ENCODE measurements at regions not wholly inside any gene's neighbourhood (a gene's known extent, or its start where the extent isn't known, plus 50 kb on each side); places are given as distances from the start of the nearest gene placed in this dataset.
"Not testable (repeated sequence)": the region's sequence is repeated elsewhere in the genome, so short reads cannot be mapped to it uniquely, and the experiment has no call there.

DNA sequence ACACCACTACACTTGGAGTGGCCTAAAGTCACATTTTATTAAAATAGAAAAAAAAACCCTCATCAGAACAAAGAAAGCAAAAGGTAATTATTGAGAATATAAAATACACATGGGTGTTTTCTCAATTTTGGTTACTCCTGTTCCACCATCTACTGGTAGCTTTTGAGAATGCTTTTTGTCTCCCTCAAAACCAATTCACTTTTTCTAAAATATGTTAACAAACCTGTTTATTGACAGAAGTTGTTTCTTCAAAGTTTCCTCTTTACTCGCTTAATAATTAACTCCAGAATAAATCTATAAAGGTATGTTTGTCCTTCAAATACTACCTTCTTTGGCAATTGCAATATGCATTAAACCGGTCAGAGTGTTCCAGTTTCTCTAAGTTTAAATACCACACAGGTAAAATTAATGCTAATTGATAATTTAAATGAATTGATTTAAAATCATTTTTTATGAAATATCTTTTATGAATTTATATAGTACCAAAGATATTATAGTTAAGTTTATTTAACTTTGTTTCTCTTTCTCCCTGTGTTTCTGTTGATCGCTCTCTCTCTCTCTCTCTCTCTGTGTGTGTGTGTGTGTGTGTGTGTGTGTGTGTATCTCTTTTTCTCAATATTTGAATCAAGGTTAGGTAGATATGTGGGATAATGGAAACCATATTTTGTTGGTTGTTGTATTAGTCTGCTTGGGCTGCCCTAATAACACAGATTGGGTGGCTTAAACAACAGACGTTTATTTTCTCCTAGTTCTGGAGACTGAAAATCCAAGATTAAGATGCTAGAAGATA lies 487.4 kb downstream of the PRDM9 start:
- DNase-seq = no peak

DNA sequence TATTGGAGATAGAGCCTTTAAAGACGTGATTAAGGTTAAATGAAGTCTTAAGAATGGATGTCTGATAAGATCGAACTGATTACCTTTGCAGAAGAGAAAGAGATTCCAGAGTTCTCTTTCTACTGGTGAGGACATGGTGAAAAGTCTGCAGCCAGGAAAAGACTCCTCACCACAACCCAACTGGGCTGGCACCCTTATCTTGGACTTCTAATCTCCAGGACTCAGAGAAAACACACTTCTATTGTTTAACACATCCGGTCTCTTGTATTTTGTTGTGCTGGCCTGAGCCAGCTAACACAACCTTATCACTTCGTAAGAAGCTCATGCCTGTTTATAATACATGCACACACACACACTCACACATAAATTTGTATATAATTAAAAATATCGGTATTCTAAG lies 489.1 kb downstream of the PRDM9 start:
- no peak for DNase-seq

DNA sequence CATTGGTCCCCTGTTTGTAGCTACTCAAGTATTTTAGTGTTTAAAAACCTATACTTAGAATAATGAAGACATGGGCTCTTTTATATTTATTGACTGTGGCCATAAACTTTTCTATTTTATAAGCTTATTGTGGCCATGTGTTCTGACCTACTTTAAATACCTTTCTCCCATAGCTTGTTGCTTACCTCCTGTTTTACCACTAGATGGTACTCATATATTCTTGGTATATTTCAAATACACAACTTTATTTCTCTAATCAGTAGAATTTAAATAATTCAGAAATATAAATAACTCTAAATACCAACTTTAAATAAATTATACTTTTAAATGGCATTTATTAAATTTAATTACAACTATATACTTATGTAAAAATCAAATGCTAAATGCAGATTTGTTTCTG lies 498.0 kb downstream of the PRDM9 start:
- DNase-seq = no peak

DNA sequence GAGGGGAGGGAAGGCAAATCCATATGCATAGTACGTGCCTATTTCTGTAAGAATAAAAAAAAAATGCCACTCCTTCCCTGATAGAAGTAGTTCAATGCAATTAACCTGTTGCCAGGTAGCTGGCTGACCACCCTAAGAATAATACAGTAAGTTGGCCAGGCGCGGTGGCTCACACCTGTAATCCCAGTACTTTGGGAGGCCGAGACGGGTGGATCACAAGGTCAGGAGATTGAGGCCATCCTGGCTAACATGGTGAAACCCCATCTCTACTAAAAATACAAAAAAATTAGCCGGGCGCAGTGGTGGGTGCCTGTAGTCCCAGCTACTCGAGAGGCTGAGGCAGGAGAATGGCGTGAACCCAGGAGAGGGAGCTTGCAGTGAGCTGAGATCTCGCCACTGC lies 510.3 kb downstream of the PRDM9 start:
- DNase-seq = not testable (repeated sequence)

DNA sequence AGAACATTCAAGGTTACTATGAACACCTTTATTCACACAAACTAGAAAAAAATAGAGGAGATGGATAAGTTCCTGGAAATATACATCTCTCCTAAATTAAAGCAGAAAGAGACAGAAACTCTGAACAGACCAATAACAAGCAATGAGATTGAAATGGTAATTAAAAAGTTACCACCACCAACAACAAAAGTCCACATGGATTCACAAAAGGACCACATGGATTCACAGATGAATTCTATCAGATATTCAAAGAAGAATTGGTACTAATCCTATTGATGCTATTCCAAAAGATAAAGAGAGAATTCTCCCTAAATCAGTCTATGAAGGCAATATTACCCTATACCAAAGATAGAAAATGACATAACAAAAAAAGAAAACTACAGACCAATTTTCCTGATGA lies 518.9 kb downstream of the PRDM9 start:
- no peak for DNase-seq

- no peak for DNase-seq
Observed at GRCh38 chr5:24042688-24043087, 535.3 kb downstream of the PRDM9 start.

DNA sequence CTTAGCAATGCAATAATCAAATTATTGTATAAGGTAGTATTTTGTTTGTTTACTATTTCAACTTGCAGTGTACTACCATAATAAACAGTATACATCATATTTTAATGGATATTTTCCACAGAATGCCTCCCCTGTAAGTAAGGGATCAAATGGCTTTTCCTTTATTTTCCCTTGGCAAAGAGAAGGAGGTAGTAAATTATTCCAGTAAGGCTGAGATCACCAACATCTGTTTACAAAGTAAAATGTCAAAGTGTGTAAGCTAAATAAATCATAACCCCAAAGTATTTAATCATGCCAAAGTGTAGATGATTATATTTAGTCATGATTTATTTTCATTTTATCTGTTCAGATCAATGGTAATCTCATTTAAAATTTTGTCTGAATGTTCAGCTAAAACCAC lies 537.6 kb downstream of the PRDM9 start:
- DNase-seq = no peak

GRCh38 chr5:24053737-24054136 lies 546.3 kb downstream of the PRDM9 start:
- DNase-seq = no peak

DNA sequence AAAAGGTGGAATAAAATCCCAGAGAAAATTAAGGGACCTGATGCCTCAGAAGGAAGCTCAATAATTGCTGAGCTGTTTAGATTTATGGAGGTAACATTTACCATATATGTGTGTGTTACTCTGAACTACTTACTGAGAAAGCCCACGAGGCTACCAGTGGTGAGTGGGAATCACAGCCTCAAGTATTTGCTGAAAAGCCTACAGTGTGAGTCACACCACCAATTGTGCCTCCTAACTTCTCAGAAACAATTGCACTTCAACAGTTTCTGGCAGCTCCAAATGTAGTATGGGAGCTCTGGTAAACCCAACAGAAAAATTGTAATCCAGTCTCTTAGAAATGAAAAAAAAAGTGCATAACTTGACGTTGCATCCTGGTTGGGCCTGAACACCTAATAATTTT lies 551.6 kb downstream of the PRDM9 start:
- DNase-seq = no peak

DNA sequence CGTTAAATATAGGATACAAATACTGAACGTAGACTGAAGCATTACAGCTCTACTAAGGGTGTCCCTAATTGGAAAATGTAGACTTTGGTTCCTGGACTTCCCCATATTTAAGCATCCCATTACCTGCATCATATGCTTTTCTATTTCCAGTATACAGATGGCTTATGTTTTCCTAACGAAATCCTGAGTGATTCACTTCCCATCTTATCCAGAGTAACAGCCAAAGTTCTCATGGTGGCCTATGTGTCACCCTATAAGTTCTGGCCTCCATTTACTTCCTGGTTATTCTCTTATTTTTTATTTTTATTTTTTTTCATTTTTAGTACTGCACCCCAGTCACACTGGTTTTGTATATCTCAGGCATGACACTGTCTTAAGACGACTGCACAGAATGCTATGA lies 552.3 kb downstream of the PRDM9 start:
- DNase-seq = no peak

DNA sequence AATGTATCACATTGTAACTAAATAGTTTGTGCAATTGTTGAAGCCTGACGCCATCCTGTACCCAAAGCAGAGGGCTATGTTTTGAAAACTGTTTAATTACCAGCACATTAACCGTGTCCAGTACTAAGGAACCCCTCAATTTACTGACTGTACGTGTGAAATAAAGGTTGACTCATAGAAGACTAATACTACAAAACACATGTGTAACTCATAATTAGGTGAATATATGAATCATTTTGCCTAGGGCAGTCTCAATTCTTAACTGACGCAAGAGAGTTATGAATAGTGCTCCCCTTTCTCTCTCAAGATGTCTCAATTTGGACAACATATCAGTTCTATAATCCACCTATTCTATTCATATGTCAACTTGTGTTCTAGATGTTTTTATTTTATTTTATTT lies 558.4 kb downstream of the PRDM9 start:
- no peak for DNase-seq

GRCh38 chr5:24067208-24067607 lies 559.8 kb downstream of the PRDM9 start:
- no peak for DNase-seq

- no peak for DNase-seq
Observed at GRCh38 chr5:24068524-24068923, 561.1 kb downstream of the PRDM9 start.

- no peak for DNase-seq
Observed at GRCh38 chr5:24073107-24073506, 565.7 kb downstream of the PRDM9 start.

DNA sequence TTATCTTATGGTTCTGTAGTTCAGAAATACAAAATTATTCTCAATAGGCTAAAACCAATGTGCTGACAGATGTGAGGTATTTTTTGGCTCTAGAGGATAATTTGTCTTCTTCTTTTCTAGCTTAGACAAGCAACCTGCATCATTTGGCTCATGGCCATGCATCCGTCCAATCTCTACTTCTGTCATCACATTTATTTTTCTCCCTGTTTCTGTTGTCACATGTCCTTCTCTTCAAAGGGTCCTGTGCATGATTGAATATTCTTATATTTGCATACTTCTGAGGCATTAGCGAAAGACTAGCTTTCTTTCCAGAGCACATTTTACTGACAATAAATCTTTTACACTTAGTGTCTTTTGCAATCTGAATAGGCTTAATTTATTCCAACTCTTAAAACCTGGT lies 564.7 kb downstream of the CDH10 start:
- DNase-seq = no peak

- no peak for DNase-seq
Observed at GRCh38 chr5:24094081-24094679, 550.6 kb downstream of the CDH10 start.

DNA sequence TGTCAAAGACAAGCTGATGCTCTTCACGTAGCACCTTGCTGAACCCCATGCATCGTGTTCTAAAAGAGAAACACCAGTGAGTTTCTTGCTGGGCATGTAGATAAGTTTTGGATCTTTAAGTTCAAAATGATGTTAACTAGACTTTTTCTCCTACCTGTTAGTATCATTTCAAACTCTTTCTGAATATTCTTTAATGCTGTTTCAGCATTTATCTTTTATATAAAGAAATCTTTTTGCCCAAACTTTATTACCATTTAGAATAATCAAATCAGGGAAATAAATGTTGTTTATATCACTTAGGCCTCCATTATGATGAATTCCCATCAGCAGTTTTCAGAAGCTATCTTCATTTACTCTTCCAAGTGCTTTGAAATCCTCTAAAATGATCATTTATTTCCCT lies 542.8 kb downstream of the CDH10 start:
- DNase-seq = no peak

DNA sequence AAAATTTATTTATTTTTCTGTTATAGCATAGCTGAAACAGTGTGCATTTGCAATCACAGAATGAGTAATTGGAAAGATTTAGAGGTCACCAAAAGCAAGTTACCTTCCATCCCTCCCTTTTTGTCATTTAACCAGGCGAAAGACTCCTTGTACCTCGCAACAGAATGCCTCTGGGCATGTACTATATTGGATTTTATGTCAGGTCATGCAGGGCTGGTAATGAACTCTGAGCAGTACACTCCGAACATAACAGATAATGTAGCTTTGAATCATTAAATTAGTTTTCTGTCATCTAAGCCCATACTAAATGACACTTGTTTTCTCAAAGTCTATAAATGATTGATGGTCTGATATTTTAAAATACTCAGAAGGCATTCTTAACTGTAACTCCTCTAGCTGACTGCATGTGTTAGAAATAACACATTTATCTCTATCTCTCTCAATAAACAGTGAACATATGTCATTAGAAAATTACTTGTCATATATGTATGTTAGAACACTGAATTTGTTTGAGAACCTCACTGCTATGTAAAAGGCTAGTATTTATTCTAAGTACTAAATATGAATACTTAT lies 541.2 kb downstream of the CDH10 start:
- no peak for DNase-seq

GRCh38 chr5:24110004-24110615 lies 534.7 kb downstream of the CDH10 start:
- no peak for DNase-seq

DNA sequence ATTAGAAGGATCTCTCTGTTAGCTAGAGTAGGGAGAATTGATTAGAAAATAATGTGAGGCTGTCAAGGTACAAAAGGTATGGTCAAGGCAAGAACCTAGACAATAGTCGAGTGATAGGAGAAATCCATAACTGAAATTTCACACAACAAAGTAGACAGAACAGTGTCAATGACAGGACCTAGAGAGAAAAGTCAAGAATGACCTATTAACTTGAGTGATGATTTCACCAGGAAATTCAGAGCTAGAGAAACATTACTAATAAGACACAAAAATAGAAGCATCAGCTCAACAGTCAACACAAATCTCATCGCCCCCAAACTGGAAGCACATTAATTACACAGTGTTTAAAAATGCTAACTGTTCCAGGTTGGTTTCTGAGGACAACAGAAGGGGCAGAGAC lies 532.4 kb downstream of the CDH10 start:
- DNase-seq = no peak

GRCh38 chr5:24118351-24118750 lies 526.4 kb downstream of the CDH10 start:
- no peak for DNase-seq

- DNase-seq = no peak
Observed at GRCh38 chr5:24135536-24135935, 509.2 kb downstream of the CDH10 start.

DNA sequence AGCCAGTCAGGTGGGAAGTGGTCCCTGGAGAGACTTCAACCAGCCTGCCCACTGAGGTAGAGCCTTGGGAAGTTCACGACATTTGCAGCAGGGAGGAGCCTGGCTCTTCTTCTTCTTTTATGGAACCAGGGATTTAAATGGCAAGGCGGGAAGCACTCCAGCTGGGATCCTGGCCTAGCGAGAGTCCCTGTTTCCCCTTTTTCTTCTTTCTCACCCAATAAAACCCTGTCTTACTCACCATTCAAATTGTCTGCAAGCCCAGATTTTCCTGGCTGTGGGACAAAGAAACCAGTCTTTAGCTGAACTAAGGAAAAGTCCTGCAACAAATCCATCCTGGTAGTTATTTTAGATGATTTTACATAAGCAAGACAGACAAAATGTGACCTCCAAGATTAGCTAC lies 503.7 kb downstream of the CDH10 start:
- no peak for DNase-seq

DNA sequence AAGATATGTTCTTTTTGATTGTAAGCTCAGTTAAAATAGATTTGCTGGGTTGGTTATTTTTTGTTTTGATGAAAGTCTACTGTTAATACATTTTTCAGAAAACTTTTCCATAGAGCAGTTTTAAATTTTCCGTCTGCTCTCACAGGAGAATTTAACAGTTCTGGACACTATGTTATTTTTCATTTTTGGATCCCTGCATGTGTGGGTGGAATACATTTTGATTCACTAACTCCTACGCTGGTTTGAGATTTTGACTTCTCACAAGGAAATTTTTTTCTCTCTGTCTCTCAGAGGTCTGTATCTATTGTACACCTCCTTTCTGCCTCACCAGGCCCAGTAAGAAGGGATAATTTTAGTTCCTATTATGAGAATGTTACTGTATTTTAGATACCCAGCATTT lies 502.4 kb downstream of the CDH10 start:
- DNase-seq = no peak
